Stimulated activated CD8-positive, alpha-beta memory T cell treated with anti-CD3 and anti-CD28 coated beads, Interleukin-12 subunit alpha, Interleukin-12 subunit beta, amount 100 ng/mL, for 24 hours (primary cell): ENCODE measurements at regions not wholly inside any gene's neighbourhood (a gene's known extent, or its start where the extent isn't known, plus 50 kb on each side); places are given as distances from the start of the nearest gene placed in this dataset.

Source experiments
- DNase-seq: peaks from one replicate; pipeline ENCODE4 v3.0.0-alpha.2; 2020; ENCODE audit errors: extremely low read depth

GRCh38 chr5:173741729-173742431 lies 125.4 kb upstream of the BOD1 start:
- no peak for DNase-seq

DNA sequence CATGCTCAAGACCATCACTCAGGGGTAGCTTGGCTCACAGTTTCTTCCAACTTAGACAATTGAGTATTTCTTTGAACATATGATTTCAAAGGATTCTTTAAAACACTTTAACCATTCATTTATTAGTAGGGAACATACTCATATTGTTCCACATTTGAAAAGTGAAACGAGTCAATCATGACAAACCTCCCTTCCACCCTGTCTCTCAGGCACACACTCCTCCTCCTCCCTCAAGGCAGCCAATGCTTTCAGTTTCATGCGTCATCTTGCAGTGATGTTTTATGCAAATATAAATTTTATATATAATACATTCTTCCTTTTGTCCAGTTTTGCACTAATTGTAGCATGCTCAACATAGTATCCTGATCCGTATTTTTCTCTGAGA lies 126.0 kb upstream of the BOD1 start:
- no peak for DNase-seq

GRCh38 chr5:173743641-173744343 lies 127.3 kb upstream of the BOD1 start:
- DNase-seq, result no peak

DNA sequence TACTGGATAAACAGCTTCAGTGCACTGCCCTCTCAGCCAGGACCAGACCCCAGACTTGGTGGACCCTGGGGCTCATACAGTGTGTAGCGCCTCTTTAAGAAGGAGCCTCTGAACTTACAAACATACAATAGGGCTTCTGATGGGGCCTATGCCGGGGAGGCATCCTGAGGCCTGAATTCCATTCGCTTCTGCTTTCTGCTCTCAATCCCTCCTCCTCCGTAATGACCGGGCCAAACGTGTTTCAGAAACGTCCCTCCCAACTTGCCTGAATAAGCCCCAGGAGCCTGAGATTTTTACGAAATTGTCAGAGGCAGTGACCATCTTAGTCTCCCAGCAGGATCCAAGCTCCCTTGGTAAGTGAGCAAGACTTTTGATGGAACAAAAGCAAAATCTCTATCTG lies 128.1 kb upstream of the BOD1 start:
- no peak for DNase-seq

DNA sequence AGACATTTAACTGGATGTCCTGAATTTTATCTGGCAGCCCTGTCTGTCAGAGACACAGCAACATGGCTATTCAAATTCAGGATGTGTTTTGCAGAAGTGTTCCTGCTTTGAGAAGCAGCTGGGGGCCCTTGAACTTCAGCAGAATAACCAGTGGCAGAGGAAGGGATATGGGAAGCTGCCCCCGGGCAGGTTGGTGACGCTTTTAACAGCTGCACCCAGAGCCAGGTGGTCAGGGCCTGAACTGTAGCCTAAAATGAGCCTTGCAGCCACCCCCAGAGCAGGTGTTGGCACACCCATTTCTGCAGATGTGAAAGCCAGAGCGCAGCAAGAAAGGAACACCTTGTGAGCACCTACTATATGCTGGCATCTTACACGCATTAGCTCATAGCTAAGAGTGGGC lies 128.7 kb upstream of the BOD1 start:
- no peak for DNase-seq

- DNase-seq, result no peak
Observed at GRCh38 chr5:173745557-173745956, 129.1 kb upstream of the BOD1 start.

DNA sequence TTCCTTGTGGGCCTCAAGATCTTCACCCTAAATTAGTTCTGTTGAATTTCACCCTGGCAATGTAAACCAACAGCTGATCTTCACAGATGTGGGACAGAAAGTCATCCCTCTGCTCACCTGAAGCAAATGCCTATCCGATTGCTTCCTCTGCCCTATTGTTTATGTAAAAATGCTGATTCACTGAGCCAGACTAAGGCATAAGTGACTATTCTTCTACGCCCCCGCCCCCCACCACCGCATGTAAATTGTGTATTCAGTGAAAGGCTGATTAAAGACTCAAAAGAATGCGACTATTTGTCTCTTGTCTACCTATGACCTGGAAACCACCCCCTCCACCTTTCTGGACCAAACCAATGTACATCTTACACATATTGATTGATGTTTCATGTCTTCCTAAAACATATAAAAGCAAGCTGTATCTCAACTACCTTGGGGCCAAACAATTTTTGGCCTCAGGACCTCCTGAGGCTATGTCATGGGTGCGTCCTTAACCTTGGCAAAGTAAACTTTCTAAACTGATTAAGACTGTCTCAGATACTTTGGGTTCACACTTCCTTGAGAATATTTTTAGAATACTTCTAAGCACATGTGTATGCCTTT lies 129.7 kb upstream of the BOD1 start:
- DNase-seq, result no peak

GRCh38 chr5:173747876-173748275 lies 131.4 kb upstream of the BOD1 start:
- no peak for DNase-seq

GRCh38 chr5:173750538-173751265 lies 134.3 kb upstream of the BOD1 start:
- no peak for DNase-seq

DNA sequence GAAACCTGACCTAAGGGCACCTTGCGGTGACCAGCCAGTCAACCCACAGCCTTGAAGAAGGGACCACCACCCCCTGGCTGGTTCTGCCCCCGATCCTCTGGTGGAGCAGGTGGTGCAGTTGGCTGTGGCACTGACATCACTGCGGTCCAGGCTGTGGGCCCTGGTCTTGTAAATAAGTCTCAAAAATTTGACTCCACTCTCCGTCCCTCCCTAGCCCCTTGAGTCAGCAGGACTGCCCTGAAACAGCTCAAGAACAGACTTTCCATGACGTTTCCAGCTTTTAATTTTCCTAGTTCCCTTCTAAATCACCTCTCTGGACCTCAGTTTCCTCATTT lies 134.8 kb upstream of the BOD1 start:
- no peak for DNase-seq

DNA sequence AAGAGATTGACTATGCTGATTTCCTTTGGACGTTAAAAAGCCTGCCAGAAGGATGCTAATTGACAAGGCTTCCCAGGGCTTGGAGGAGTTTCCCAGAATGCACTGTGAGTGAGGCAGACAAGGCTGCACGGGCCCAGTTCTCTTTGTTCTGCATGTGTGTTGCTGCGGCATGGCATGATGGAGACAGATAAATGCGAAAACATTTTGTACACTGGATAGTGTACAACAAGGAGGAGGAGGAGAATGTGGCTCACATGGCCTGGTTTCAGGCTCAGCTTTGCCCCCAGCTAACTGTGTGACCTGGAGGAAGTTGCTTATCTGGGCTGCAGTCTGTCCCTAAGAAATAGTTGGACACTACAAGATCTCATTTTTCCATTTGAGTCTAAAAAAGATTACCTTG lies 135.5 kb upstream of the CPEB4 start:
- no peak for DNase-seq

DNA sequence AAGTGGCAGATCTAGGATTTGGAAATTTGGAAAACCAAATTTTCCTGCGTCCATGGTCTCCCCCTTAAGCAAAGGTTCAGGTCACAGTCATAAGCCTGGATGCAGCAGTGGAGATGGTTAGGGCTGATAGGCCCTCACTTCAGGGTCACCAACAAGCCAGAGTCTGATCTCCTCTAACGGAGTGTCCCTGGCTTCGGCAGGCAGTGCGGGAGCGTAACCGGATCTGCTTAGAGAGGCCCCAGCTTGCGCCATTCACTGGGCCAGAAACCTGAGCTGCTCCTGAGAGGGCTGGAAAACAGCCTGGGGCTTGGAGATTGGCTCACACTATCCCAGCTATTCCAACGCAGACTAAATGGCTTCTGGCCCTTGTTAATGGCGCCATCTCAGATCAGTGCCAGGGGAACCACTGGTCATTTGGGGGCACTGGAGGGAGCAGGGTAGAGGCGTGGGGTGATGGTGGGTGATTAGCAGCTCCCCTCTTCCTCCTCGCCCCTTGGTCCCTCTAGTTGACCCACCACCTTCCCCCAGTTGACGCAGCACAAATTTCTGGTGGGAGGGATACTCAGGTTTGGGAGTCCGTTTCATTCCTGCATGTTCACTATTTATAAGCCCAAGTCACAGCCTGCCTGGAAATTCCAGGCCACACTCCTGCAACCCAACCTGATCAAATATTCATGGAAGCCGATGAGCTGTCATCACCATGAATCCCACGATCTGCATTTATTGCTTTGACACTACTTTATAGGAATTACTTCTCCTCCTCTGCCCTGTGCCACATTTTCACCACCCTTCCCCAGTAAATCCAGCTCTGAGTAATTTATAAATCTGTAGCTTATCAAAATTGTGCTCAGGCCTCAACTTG lies 134.6 kb upstream of the CPEB4 start:
- DNase-seq, result no peak

DNA sequence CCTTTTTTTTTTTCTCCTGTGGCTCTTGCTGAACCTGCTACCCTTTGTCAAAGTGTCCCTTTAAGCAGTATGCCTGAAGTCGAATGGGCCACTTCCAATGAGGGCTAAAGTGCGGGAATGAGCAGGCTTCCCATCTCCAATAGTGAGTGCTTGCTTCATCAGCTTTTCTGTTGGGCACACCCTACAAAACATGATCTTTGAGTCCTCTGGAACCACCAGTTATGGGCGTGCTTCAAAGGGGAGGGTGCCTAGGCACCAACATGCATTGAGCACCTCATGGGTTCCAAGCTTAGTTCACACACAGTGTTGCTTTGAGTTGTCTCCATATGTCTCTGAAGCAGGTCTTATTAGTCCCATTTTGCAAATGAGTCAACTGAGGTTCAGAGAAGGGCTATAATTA lies 132.8 kb upstream of the CPEB4 start:
- no peak for DNase-seq

- DNase-seq, result no peak
Observed at GRCh38 chr5:173757403-173758209, 130.5 kb upstream of the CPEB4 start.

DNA sequence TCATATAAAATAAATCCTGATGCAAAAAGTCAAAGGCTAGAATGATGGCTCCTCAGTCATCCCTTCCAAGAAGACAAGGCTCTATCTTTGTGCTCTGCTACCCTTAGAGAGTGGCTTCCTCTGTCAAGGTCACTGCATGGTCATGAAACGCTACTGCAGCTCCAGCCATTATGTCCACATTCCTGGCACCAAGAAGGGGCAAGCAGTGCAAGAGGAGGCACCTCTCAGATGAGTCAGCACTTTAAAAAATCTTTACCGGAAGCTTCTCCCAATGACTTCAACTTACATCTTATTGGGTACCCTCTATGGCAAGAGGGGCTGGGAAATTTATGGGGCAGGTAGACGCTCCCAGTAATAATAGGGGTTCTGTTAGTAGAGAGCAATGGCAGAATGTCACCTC lies 129.5 kb upstream of the CPEB4 start:
- DNase-seq, result no peak

GRCh38 chr5:173759691-173760090 lies 128.5 kb upstream of the CPEB4 start:
- no peak for DNase-seq

GRCh38 chr5:173760461-173761177 lies 127.5 kb upstream of the CPEB4 start:
- no peak for DNase-seq

DNA sequence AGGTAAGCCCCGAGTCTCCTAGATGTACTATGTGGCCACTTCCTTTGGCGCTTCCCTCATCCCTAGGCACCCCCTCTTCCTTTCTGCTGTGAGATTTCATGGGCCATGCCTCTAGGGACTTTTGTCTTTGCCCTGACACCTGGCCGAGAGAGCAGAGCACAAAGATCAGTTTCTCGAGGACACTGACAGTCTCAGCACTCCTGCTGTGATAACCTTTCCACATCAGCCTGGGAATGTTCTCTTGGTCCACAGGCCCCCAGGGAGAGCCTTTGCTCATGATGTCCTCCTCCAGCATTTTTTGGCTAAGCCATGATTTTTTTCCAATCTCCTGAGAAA lies 127.0 kb upstream of the CPEB4 start:
- DNase-seq, result no peak

DNA sequence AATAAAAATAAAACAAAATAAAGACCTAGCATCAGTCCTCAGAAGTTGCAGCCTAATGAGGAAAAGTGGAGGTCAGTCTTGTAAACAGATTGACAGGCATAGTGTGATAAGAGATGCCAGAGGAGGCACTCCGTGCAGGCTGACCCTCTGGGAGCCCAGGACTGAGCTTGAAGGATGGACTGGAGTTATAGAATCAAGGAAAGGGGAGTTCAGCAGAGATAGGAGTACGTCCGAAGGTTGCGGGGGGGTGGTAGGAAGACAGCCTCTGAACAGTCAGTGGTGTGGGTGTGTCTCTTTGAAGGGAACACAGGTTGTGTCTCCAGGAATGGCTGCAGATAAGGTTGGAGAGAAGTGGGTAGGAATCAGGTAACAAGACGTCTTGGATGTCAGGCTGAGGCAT lies 126.1 kb upstream of the CPEB4 start:
- no peak for DNase-seq

GRCh38 chr5:173762930-173763329 lies 125.2 kb upstream of the CPEB4 start:
- DNase-seq, result no peak
